GM23338 (cell line): ENCODE measurements at regions not wholly inside any gene's neighbourhood (a gene's known extent, or its start where the extent isn't known, plus 50 kb on each side); places are given as distances from the start of the nearest gene placed in this dataset.

ENCODE experiments used
- ATAC-seq: fragments of 200-7000 bp; cut with Tn5 transposase; 3 replicates; pipeline ENCODE4 v1.9.1; 2020
- DNase-seq: peaks from one replicate; pipeline ENCODE4 v3.0.0-alpha.2; 2015; ENCODE audit warnings: low spot score
- H2AFZ ChIP-seq: fragments of 200-600 bp; sonication (generic); 2 replicates; pipeline ENCODE4 v1.8.0; 2016; ENCODE audit warnings: antibody characterized with exemption, mild to moderate bottlenecking, moderate library complexity
- H3F3A ChIP-seq: fragments of 200-600 bp; sonication (generic); replicated peaks from 2 replicates; pipeline ENCODE4 v1.8.0; 2017; ENCODE audit warnings: antibody characterized with exemption, mixed run types, low read depth
- H3K27ac ChIP-seq: fragments of 200-600 bp; sonication (generic); 2 replicates; pipeline ENCODE4 v1.6.1; 2016; ENCODE audit warnings: low read depth
- H3K27me3 ChIP-seq: fragments of 200-600 bp; sonication (generic); 2 replicates; pipeline ENCODE4 v1.8.0; 2016; ENCODE audit warnings: mild to moderate bottlenecking, mixed run types, moderate library complexity; ENCODE audit not compliant: insufficient read depth
- H3K36me3 ChIP-seq: fragments of 200-600 bp; sonication (generic); 2 replicates; pipeline ENCODE4 v1.8.0; 2016; ENCODE audit warnings: mild to moderate bottlenecking; ENCODE audit not compliant: insufficient read depth
- H3K4me1 ChIP-seq: fragments of 200-600 bp; sonication (generic); 2 replicates; pipeline ENCODE4 v1.8.0; 2016; ENCODE audit warnings: mild to moderate bottlenecking, moderate library complexity; ENCODE audit not compliant: insufficient read depth
- H3K4me2 ChIP-seq: fragments of 200-600 bp; sonication (generic); 2 replicates; pipeline ENCODE4 v1.7.1; 2017; ENCODE audit warnings: mixed run types
- H3K4me3 ChIP-seq: fragments of 200-600 bp; sonication (generic); 2 replicates; pipeline ENCODE4 v1.6.1; 2016; ENCODE audit warnings: mixed run types
- H3K79me2 ChIP-seq: fragments of 200-600 bp; sonication (generic); replicated peaks from 2 replicates; pipeline ENCODE4 v1.8.0; 2017; ENCODE audit warnings: mild to moderate bottlenecking; ENCODE audit not compliant: insufficient read depth
- H3K9me2 ChIP-seq: fragments of 200-600 bp; sonication (generic); 2 replicates; pipeline ENCODE4 v1.8.0; 2017; ENCODE audit not compliant: insufficient read depth
- H4K20me1 ChIP-seq: fragments of 200-600 bp; sonication (generic); replicated peaks from 2 replicates; pipeline ENCODE4 v1.8.0; 2017; ENCODE audit warnings: mild to moderate bottlenecking; ENCODE audit not compliant: insufficient read depth
- H3K27ac Mint-ChIP-seq: 2 replicates; pipeline ENCODE4 v1.8.0; 2020; ENCODE audit warnings: inconsistent platforms, mild to moderate bottlenecking, moderate library complexity, mixed read lengths
- H3K27me3 Mint-ChIP-seq: 3 replicates; pipeline ENCODE4 v1.8.0; 2022; ENCODE audit warnings: low read depth, mild to moderate bottlenecking, moderate library complexity, mixed read lengths, inconsistent platforms; ENCODE audit not compliant: insufficient read depth, poor library complexity
- H3K36me3 Mint-ChIP-seq: 3 replicates; pipeline ENCODE4 v1.8.0; 2021; ENCODE audit warnings: low read depth, mild to moderate bottlenecking, inconsistent platforms, moderate library complexity, mixed read lengths
- H3K4me1 Mint-ChIP-seq: 3 replicates; pipeline ENCODE4 v1.8.0; 2020; ENCODE audit warnings: mild to moderate bottlenecking, inconsistent platforms, mixed read lengths
- H3K4me3 Mint-ChIP-seq: 3 replicates; pipeline ENCODE4 v1.8.0; 2021; ENCODE audit warnings: moderate library complexity, mild to moderate bottlenecking, inconsistent platforms, mixed read lengths
- H3K9me3 Mint-ChIP-seq: 3 replicates; pipeline ENCODE4 v1.8.0; 2020; ENCODE audit warnings: moderate library complexity, mild to moderate bottlenecking, inconsistent platforms, mixed read lengths
- CTCF ChIP-seq, 2 experiments: fragments of 200-600 bp in 1 of 2; sonication (generic) in 1 of 2; conservative IDR thresholded peaks; 2 replicates each; pipeline versions ENCODE4 v1.5.1 to v1.6.1; 2016 to 2017; ENCODE audit warnings: antibody characterized with exemption in 2 of 2, low read depth in 2 of 2, mild to moderate bottlenecking in 2 of 2, moderate library complexity in 1 of 2
- ETS1 ChIP-seq: IDR thresholded peaks from 2 replicates; pipeline ENCODE4 v1.6.1; 2016; ENCODE audit warnings: antibody characterized with exemption
- EZH2 ChIP-seq: fragments of 200-600 bp; sonication (generic); IDR thresholded peaks from one replicate; pipeline ENCODE4 v1.8.0; 2017; ENCODE audit warnings: antibody characterized with exemption, mild to moderate bottlenecking, low read depth; ENCODE audit not compliant: unreplicated experiment
- REST ChIP-seq: IDR thresholded peaks from one replicate; pipeline ENCODE4 v1.6.1; 2018; ENCODE audit warnings: antibody characterized with exemption; ENCODE audit not compliant: unreplicated experiment
- STAT1 ChIP-seq: IDR thresholded peaks from one replicate; pipeline ENCODE4 v1.6.1; 2016; ENCODE audit warnings: antibody characterized with exemption; ENCODE audit not compliant: unreplicated experiment
- ZNF462 ChIP-seq: fragments of 250-450 bp; sonication (Bioruptor Pico); IDR thresholded peaks from 2 replicates; pipeline ENCODE4 v1.5.0; 2020; ENCODE audit warnings: mild to moderate bottlenecking, moderate library complexity

- no peak for TF ChIP-seq CTCF (conservative IDR thresholded peaks at IDR 0.05; ENCODE audit: low read depth in 2 of 2)
- TF ChIP-seq ETS1 = no peak
These were observed 365.7 kb downstream of the EDEM1 start (continued) for GRCh38 chr3:5553203-5553602.

GRCh38 chr3:5554245-5554747, 366.8 kb downstream of the EDEM1 start:
- Histone ChIP-seq H3K27ac (no peak overlapping the region), H3K27me3 (no peaks in the 10 kb centered on the region), H3K4me3 (no peak overlapping the region), H3F3A (no peaks in the 10 kb centered on the region), H2AFZ (no peak overlapping the region), H3K79me2 (no peaks in the 10 kb centered on the region), H3K4me1 (no peaks in the 10 kb centered on the region), H4K20me1 (no peaks in the 10 kb centered on the region), H3K9me2 (no peaks in the 10 kb centered on the region), H3K4me2 (no peak overlapping the region), H3K36me3 (0 out of 2 replicates have a peak, but pooled peaks cover 17% of the 10 kb centered on the region)
- Mint-ChIP-seq H3K4me3 (no peak overlapping the region), H3K9me3 (peaks cover 84% of the 10 kb centered on the region), H3K36me3 (peaks cover 10% of the 10 kb centered on the region; the same call in 2 of the 3 replicates), H3K4me1 (no peaks in the 10 kb centered on the region), H3K27me3 (no peaks in the 10 kb centered on the region), H3K27ac (no peak overlapping the region)
- ATAC-seq (no peak), DNase-seq (no peak)
- TF ChIP-seq REST (no peak), EZH2 (no peak), ETS1 (no peak), STAT1 (no peak), ZNF462 (CRISPR knock-in tag) (no peak)
